Stimulated activated memory B cell treated with anti-CD40 and anti-IgM and Interleukin-4, amounts not matched to agents 10 μg/mL and 1 μg/mL and 100 μg/mL, for 72 hours (primary cell): ENCODE measurements at regions not wholly inside any gene's neighbourhood (a gene's known extent, or its start where the extent isn't known, plus 50 kb on each side); places are given as distances from the start of the nearest gene placed in this dataset.

Experiments
- ATAC-seq: fragments of 150-1000 bp; cut with Tn5 transposase; 2 replicates; pipeline ENCODE4 v1.10.0; 2021
- H3K27ac Mint-ChIP-seq: one replicate; pipeline ENCODE4 v1.8.0; 2022; ENCODE audit warnings: mild to moderate bottlenecking, mixed read lengths
- H3K27me3 Mint-ChIP-seq: one replicate; pipeline ENCODE4 v1.8.0; 2022; ENCODE audit warnings: mixed read lengths
- H3K36me3 Mint-ChIP-seq: one replicate; pipeline ENCODE4 v1.8.0; 2022; ENCODE audit warnings: mixed read lengths
- H3K4me1 Mint-ChIP-seq: one replicate; pipeline ENCODE4 v1.8.0; 2022; ENCODE audit warnings: mixed read lengths
- H3K4me3 Mint-ChIP-seq: one replicate; pipeline ENCODE4 v1.8.0; 2022; ENCODE audit warnings: mild to moderate bottlenecking, moderate library complexity, mixed read lengths
- H3K9me3 Mint-ChIP-seq: one replicate; pipeline ENCODE4 v1.8.0; 2022; ENCODE audit warnings: mixed read lengths

DNA sequence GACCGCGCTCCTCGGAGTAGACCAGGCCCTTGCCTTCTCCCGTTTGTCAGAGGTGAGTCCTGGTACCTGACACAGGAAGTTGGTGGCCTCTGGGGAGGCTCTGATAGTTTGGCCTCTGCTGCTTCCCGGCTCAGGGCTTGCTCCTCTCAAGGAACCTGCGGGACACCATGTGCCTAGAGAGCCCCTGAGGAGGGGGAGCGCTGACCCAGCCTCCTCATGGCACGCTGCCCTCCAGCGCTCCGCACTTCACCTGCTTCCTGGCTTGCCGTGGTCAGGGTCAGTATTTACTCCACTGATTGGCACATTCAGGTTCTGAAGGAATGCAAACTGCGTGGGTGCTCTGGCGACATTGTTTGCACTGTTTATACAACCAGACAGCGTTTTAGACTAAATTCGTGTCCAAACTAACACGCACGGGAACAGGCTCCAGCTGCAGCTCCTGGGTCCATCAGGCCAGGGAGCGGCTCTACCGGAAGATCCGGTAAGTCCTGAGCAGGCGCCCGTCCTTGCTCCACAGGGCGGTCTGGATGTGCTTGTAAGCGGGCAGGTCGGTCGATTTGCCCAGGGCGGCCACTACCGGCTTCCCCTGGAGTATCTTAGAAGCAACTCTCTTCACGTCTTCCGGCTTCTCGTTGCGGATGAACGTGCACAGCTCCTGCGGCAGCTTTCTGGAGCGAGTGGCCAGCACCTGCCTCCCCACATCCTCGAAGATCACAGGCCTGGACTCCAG, 121.6 kb upstream of the GRID2 start:
- Mint-ChIP-seq H3K4me1 (no peaks in the 10 kb centered on the region), H3K4me3 (no peak overlapping the region), H3K9me3 (peaks cover 8% of the 10 kb centered on the region), H3K27me3 (no peaks in the 10 kb centered on the region), H3K27ac (no peak overlapping the region), H3K36me3 (no peaks in the 10 kb centered on the region)
- ATAC-seq: peak; percentile 20

DNA sequence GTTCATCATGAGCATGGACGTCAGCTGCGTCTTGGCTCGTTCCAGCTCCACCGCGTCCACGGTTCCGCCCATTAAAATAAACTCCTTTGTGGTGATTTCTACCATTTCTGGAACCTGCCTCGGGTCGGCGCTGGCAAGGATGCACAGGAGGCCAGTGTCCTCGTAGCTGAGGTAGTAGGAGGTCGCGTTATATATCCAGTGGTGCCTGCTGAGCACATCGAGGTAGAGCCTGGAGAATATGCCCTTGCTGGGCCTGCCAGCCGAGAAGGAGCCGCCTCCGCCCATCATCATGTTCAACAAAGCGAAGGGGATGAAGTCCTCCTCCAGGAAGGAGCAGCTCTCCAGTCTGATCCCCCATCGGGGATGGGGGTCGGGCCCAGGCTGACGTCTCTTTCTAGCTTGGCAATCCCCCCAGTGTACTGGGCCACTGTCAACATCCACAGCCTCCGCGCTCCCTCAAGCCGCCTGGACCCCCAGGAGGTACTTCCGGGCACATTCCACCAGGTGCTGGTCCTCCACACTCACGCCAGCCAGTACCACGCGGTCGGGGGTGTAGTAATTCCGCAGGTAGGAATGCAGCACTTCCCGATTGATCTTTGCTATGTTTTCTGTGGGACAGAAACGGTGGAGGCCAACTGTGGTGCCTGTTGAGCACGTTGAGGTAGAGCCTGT, 120.9 kb upstream of the GRID2 start:
- Mint-ChIP-seq H3K27ac (no peak overlapping the region), H3K4me1 (no peaks in the 10 kb centered on the region), H3K36me3 (no peaks in the 10 kb centered on the region), H3K4me3 (no peak overlapping the region), H3K9me3 (peaks cover 8% of the 10 kb centered on the region), H3K27me3 (no peaks in the 10 kb centered on the region)
- no peak for ATAC-seq

DNA sequence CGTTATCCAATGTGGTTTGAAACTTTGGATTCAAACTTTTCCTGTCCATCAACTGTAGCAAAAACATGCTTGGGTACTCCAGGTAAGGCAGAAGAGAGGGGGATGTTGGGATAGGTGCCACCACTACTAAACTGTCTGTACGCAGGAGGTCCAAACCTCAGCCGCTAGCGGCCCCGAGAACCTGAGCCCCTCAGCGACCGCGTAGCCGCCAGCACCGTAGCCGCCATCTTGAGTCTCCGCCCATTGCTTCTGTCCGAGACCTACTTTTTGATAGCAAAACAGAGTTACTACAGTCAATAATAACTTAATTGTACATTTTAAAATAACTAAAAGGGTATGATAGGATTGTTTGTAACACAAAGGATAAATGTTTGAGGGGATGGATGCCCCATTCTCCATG, 119.9 kb upstream of the GRID2 start:
- Mint-ChIP-seq H3K27ac (no peak overlapping the region), H3K36me3 (no peaks in the 10 kb centered on the region), H3K27me3 (no peaks in the 10 kb centered on the region), H3K9me3 (peaks cover 8% of the 10 kb centered on the region), H3K4me1 (no peaks in the 10 kb centered on the region), H3K4me3 (no peak overlapping the region)
- no peak for ATAC-seq

DNA sequence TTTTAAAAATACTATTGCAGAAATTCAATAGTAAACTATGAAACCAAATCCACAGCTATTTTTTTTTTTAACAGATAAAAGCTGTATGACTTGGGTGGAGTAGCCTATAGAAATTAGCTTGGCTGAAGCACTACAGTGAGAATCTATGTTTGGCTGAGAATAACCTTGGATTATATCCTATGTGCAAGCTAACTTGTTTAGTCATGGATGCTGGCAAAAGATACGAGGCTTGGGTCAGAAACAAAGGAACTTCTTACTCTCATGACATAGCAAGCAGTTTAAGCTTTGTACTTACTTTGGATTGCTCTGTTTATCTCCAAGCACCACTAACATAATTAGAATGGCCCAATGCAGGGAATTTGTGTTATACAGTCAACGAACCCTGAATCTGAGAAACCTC, 119.2 kb upstream of the GRID2 start:
- peaks cover 8% of the 10 kb centered on the region for H3K9me3 Mint-ChIP-seq
- H3K27me3 Mint-ChIP-seq: no peaks in the 10 kb centered on the region
- no peak overlapping the region for H3K27ac Mint-ChIP-seq
- H3K4me1 Mint-ChIP-seq: no peaks in the 10 kb centered on the region
- no peaks in the 10 kb centered on the region for H3K36me3 Mint-ChIP-seq
- no peak overlapping the region for H3K4me3 Mint-ChIP-seq
- no peak for ATAC-seq

DNA sequence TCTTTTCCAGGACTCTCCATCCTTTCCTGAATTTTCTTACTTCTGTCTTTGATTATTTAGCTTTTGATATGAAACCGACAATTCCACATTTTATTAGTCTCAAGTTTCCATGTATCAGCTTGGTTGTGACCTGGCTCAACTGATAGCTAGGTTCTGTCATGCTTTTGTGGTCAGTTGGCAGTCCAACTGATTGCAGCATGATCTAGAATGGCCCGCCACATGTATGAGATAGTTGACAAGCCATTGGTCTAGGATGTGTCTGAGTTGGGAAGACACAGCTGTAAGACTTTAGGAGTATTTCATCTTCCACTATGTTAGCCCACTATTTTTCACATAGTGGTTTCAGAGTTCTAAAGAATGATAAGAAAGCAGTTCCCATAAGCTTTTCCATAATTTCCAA, 117.5 kb upstream of the GRID2 start:
- Mint-ChIP-seq H3K4me3 (no peak overlapping the region), H3K36me3 (no peaks in the 10 kb centered on the region), H3K4me1 (no peaks in the 10 kb centered on the region), H3K9me3 (peaks cover 8% of the 10 kb centered on the region), H3K27me3 (no peaks in the 10 kb centered on the region), H3K27ac (no peak overlapping the region)
- no peak for ATAC-seq

DNA sequence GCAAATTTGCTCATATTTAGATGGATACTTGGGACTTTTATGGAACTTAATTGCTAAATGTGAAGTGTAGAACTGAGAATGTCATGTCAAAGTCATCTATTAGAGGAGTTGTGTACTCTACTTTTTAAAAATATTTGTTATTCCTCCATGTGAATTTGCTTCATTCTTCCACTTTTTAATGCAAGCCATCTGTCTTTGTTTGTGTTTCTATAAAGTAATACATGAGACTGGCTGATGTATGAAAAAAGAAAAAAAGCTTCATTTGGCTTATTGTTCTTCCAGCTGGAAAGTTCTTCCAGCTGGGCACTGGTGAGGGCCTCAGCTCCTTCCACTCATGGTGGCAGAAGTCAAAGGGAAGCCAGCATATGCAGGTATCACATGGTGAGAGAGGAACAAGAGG, 114.6 kb upstream of the GRID2 start:
- no peaks in the 10 kb centered on the region for H3K36me3 Mint-ChIP-seq
- H3K27me3 Mint-ChIP-seq: no peaks in the 10 kb centered on the region
- H3K4me3 Mint-ChIP-seq: no peak overlapping the region
- no peaks in the 10 kb centered on the region for H3K4me1 Mint-ChIP-seq
- ATAC-seq: no peak
- no peak overlapping the region for H3K27ac Mint-ChIP-seq
- no peaks in the 10 kb centered on the region for H3K9me3 Mint-ChIP-seq

DNA sequence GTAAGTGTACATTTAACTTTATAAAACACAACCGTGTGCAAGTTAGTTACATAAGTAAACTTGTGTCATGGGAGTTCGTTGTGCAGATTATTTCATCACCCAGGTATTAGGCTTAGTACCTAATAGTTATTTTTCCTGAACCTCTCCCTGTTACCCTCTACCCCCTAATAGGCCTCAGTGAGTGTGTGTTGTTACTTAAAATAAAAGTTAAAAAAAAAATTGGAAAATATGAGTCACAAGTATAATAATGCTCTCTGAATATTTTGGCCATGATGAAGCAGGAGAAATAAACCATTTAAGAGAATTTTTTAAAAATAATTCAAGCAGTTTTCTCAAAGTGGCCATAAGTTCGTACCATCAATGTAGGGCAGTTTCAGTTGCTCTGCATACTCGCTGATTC, 105.1 kb upstream of the GRID2 start:
- Mint-ChIP-seq H3K9me3 (no peaks in the 10 kb centered on the region), H3K4me1 (no peaks in the 10 kb centered on the region), H3K27ac (no peak overlapping the region), H3K27me3 (no peaks in the 10 kb centered on the region), H3K36me3 (no peaks in the 10 kb centered on the region), H3K4me3 (no peak overlapping the region)
- ATAC-seq: no peak

DNA sequence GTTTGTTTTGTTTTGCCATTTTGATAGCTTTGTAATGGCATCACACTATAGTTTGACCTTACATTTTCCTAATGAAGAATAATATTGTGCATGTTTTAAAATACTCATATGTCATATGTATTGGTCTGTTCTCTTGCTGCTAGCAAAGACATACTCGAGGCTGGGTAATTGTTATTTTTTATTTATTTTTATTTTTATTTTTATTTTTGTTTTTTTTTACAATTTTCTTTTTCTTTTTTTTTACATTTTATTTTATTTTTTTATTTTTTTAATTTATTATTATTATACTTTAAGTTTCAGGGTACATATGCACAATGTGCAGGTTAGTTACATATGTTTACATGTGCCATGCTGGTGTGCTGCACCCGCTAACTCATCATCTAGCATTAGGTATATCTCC, 104.6 kb upstream of the GRID2 start:
- H3K9me3 Mint-ChIP-seq: no peaks in the 10 kb centered on the region
- H3K27ac Mint-ChIP-seq: no peak overlapping the region
- no peak for ATAC-seq
- no peak overlapping the region for H3K4me3 Mint-ChIP-seq
- no peaks in the 10 kb centered on the region for H3K4me1 Mint-ChIP-seq
- H3K27me3 Mint-ChIP-seq: no peaks in the 10 kb centered on the region
- no peaks in the 10 kb centered on the region for H3K36me3 Mint-ChIP-seq

DNA sequence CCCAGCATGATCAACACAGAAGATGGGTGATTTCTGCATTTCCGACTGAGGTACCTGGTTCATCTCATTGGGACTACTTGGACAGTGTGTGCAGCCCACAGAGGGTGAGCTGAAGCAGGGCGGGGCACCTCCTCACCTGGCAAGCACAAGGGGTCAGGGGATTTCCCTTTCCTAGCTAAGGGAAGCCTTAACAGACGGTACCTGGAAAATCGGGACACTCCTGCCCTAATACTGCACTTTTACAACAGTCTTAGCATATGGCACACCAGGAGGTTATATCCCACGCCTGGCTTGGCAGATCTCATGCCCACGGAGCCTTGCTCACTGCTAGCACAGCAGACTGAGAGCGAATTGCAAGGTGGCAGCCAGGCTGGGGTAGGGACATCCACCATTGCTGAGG, 92.9 kb upstream of the GRID2 start:
- Mint-ChIP-seq H3K27ac (no peak overlapping the region), H3K4me1 (no peaks in the 10 kb centered on the region), H3K4me3 (no peak overlapping the region), H3K36me3 (no peaks in the 10 kb centered on the region), H3K9me3 (peaks cover 2% of the 10 kb centered on the region), H3K27me3 (no peaks in the 10 kb centered on the region)
- no peak for ATAC-seq

DNA sequence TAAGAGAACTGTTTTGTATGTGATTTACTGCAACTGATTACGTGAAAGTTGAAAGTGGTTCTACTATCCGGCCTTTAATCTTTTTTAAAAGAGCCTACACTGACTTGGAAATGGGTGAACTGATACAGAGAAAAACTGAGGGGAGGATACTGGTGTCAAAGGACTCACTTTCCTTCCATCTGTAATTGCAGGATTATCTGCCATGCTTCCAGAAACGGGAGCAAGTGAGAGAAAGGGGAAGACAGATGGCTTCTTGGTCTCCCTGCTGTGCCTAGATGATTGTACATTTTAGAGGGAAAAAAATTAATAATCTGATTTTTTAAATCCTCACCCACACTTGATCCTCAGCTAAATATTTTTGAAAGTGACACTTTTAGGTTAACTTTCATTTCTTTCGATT, 88.3 kb upstream of the GRID2 start:
- no peak overlapping the region for H3K27ac Mint-ChIP-seq
- ATAC-seq: no peak
- no peaks in the 10 kb centered on the region for H3K27me3 Mint-ChIP-seq
- H3K4me1 Mint-ChIP-seq: no peaks in the 10 kb centered on the region
- H3K9me3 Mint-ChIP-seq: peaks cover 7% of the 10 kb centered on the region
- H3K4me3 Mint-ChIP-seq: no peak overlapping the region
- no peaks in the 10 kb centered on the region for H3K36me3 Mint-ChIP-seq

DNA sequence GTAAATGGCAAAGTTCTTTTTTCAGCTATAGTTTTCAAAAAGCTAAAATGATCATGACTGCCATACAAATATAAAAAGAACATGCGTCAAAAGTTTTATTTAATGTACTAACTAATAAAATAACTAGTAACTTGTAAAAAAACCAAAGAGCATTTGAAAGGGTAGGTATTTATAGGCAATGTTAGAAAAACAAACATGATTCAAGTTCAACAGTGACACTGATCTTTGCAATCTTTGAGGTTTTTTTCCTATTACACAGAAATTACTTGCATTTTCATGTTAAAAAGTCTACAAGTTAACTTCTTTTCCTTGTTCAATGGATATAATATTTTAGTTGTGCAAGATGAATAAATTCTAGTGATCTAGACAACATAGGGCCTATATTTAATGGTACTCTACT, 72.3 kb upstream of the GRID2 start:
- H3K4me1 Mint-ChIP-seq: no peaks in the 10 kb centered on the region
- no peak overlapping the region for H3K27ac Mint-ChIP-seq
- H3K9me3 Mint-ChIP-seq: peaks cover 3% of the 10 kb centered on the region
- no peaks in the 10 kb centered on the region for H3K36me3 Mint-ChIP-seq
- H3K4me3 Mint-ChIP-seq: no peak overlapping the region
- ATAC-seq: no peak
- no peaks in the 10 kb centered on the region for H3K27me3 Mint-ChIP-seq

DNA sequence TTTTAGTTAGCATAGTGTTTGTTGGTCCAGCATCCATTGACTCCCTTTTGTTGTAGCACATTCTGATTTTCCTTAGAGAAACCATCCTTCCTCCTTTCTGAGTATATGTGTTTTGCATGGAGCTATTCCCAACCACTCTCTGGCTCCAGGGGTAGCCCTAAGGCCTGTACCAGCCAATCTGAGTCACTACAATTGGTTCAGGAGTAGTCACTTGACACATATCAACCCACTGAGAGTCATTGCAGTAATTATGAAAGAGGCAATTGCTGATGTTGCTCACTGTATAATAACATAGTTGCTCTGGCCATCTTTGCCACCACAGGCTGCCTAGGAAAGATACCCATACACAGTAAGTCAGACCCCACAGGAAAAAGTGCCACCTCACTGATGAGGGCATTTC, 71.2 kb upstream of the GRID2 start:
- Mint-ChIP-seq H3K27ac (no peak overlapping the region), H3K4me3 (no peak overlapping the region), H3K27me3 (no peaks in the 10 kb centered on the region), H3K9me3 (peaks cover 3% of the 10 kb centered on the region), H3K4me1 (no peaks in the 10 kb centered on the region), H3K36me3 (no peaks in the 10 kb centered on the region)
- peak; percentile 54 for ATAC-seq

DNA sequence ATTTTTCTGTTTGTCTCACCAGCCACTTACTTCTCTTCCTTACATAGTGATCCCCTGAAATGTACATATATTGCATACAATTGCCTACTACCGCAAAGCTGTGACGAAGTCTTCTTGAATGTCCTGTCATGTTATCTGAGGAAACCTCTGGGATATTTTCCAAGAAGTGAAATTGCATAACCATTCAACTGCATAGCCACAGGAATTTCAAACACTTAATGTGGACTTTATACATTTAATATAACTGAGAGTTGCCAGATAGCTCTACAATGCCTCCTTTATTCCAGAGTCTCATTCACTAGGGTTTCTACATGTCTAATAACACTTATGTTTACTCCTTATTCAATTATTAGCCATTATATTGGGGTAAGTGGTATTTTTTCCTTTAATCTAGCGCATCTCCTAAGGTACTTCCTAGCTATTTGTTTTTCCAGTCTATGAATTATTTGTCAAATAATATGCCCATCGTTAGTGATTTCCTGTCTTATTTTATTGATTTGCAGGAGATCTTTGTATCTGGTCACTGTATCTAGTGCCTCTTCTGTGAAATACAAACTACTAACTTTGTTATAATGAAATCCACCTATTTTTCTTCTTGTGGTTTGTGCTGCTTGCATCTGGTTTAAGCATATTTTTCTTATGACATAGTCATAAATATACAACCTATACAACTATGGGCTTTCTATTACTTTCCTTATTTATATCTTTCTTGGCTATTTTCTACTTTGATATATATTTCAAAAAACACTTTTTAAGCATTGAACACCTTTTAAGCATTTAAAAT, 69.2 kb upstream of the GRID2 start:
- Mint-ChIP-seq H3K4me3 (no peak overlapping the region), H3K4me1 (no peaks in the 10 kb centered on the region), H3K9me3 (peaks cover 9% of the 10 kb centered on the region), H3K27ac (no peak overlapping the region), H3K36me3 (no peaks in the 10 kb centered on the region), H3K27me3 (no peaks in the 10 kb centered on the region)
- no peak for ATAC-seq

DNA sequence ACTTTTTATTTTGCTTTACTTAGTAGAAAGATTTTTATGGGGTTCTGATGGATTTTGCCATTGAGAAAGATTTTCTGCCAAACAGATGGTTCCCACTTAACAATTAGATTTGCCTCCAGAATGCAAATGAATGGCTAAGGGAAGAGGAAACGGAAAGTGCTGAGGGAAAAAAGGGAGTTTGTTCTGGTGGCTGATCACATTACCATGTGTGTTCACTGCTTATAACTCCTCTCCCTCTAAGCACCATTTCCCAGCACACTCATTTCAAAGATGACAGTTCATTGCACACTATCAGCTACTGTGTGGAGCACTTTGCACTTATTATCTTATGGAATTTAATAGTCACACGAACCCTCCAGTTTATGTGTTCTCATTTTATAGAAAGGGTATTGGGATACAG, 68.0 kb upstream of the GRID2 start:
- H3K27me3 Mint-ChIP-seq: no peaks in the 10 kb centered on the region
- no peak overlapping the region for H3K27ac Mint-ChIP-seq
- H3K36me3 Mint-ChIP-seq: no peaks in the 10 kb centered on the region
- H3K9me3 Mint-ChIP-seq: peaks cover 9% of the 10 kb centered on the region
- H3K4me1 Mint-ChIP-seq: no peaks in the 10 kb centered on the region
- ATAC-seq: no peak
- H3K4me3 Mint-ChIP-seq: no peak overlapping the region

DNA sequence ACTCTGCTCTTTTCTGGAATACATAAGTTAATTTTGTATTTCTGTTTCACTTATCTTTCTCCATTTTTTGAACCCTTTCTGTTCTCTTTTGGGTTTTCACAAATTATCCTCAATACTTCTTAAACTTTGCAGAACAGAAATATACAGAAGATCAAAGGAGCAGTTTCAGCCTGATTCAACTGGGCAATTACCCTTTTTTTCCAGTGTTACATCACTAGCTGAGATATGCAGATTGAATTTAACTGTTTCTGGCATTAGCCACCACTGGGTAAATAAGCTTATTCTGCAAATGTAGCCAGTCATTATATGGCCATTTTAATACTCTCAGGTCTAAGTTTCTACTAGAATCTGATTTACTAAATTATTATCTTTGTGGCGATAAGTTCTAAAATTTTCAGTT, 66.9 kb upstream of the GRID2 start:
- no peak for ATAC-seq
- Mint-ChIP-seq H3K27ac (no peak overlapping the region), H3K4me1 (no peaks in the 10 kb centered on the region), H3K36me3 (no peaks in the 10 kb centered on the region), H3K4me3 (no peak overlapping the region), H3K27me3 (no peaks in the 10 kb centered on the region), H3K9me3 (peaks cover 13% of the 10 kb centered on the region)

DNA sequence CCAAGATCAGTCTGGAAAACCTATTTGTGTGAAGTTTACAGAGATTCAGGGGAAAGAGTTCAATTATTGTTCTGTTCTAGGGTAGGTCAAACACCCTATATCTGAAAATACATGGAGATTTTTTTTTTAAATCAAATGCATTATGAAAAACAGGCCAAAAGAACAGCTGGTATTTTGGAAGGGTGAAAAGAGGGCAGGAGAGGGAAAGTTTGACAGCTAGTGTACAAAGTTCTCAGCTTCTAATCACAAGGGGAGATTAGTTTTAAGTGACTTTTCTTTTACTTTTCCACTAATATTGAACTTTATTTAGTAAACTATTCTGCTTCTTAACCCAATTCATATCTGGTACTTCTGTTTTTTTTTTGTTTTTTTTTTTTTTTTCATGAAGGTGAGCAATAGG, 66.2 kb upstream of the GRID2 start:
- Mint-ChIP-seq H3K27me3 (no peaks in the 10 kb centered on the region), H3K4me3 (no peak overlapping the region), H3K36me3 (no peaks in the 10 kb centered on the region), H3K27ac (no peak overlapping the region), H3K9me3 (peaks cover 14% of the 10 kb centered on the region), H3K4me1 (no peaks in the 10 kb centered on the region)
- no peak for ATAC-seq
